Left kidney (tissue), 1 donor: ENCODE measurements at regions not wholly inside any gene's neighbourhood (a gene's known extent, or its start where the extent isn't known, plus 50 kb on each side); places are given as distances from the start of the nearest gene placed in this dataset.
A peak's percentile ranks its signal among the peaks of the same experiment; 100 is the strongest.

ENCODE experiments used
- DNase-seq: peaks from one replicate; pipeline ENCODE4 v3.0.0-alpha.2; 2013

- DNase-seq: no peak
Measured at GRCh38 chr11:112540261-112540660, 279.6 kb upstream of the PLET1 start.

GRCh38 chr11:112541140-112542046, 280.7 kb upstream of the PLET1 start:
- DNase-seq: no peak

- no peak for DNase-seq
Measured at GRCh38 chr11:112542479-112542878, 281.8 kb upstream of the PLET1 start.

GRCh38 chr11:112543390-112543789, 282.7 kb upstream of the PLET1 start:
- DNase-seq: no peak

DNA sequence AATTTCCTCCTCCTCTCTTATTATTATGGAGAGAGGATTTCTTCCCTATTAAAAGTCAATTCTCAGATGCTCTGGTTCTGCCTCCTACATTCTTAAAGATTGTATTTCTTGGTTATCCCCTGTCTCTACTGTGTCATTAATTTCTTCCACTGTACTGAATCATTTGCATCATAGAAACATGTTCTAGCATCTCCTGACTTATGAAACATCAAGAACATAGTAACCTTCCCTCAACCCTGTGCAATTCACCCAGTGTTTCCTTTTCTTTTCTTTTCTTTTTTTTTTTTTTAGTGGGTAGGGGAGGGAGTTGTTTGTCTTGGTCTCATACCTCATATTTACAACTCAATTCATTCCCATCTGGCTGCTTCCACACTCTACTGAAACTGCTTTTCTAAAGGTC, 288.0 kb upstream of the PLET1 start:
- DNase-seq: no peak

DNA sequence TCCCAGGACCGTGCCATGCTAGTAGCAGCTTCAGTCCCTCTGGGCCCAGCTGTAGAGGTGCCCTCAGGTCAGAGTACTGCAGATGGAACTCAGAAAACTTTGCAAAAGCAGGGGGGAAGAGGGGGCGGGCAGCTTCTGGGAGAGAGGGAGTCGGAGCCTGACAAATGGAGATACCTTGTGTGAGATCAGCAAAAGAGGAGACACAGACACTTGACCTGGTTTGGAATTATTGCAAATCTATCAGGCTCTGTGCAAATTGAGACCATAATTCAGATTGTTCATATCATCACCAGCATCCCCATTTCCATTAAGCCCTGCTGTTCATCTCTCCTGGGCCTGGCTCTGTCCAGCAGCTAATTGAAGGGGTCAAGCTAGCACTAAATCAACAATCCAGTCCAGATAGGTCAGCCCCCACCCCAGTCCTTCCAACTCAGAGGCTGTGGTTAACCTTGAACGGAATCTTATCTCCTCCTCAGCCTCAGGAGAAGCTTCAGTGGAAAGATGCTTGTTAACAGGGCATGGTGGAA, 292.6 kb upstream of the PLET1 start:
- DNase-seq: no peak

DNA sequence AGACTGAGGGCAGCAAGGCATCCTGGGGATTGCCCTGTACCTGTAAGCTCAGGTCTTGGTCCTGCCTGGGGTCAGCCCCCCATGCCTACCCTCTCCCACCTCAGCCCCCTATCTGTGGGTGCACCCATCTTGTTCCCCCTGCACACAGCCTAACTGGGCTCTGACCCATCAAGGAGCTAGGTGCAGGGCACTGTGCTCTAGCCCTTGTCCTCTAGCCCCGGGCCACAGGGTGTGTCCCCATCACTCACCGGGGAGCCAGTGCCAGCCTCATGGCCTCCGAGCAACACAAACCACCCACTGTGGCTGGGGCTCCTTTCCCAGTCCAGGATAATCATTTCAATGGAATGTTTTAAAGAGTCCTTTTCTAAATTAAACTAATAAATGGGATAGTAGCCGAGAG, 293.9 kb upstream of the PLET1 start:
- DNase-seq: no peak

GRCh38 chr11:112555491-112556364, 295.1 kb upstream of the PLET1 start:
- DNase-seq: peak; percentile 45

DNA sequence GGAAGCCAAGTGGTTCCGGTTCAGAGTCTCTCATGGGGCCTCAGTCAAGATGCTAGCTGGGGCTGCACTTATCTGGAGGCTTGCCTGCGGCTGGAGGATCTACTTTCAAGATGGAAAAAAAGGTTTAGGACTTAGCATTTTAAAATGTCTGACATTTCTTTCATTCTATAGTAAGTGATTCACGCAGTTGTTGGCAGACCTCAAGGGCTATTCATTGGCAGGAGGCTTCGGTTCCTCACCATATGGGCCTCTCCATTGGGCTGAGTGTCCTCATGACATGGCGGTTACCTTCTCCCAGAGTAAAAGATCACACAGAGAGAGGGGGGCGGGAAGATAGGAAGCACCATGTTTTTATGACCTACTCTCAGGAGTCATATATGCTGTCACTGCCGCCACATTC, 298.0 kb upstream of the PLET1 start:
- no peak for DNase-seq

DNA sequence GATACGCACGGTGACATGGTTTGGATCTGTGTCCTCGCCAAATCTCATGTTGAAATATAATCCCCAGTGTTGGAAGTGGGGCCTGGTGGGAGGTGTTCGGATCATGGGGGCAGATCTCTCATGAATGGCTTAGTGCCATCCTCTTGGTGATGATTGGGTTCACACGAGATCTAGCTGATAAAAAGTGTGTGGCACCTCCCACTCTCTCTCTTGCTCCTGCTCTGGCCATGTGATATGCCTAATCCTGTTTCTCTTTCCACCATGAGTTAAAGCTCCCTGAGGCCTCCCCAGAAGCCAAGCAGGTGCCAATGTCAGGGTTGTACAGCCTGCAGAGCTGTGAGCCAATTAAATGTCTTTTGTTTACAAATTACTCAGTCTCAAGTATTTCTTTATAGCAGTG, 303.1 kb upstream of the PLET1 start:
- DNase-seq: no peak

DNA sequence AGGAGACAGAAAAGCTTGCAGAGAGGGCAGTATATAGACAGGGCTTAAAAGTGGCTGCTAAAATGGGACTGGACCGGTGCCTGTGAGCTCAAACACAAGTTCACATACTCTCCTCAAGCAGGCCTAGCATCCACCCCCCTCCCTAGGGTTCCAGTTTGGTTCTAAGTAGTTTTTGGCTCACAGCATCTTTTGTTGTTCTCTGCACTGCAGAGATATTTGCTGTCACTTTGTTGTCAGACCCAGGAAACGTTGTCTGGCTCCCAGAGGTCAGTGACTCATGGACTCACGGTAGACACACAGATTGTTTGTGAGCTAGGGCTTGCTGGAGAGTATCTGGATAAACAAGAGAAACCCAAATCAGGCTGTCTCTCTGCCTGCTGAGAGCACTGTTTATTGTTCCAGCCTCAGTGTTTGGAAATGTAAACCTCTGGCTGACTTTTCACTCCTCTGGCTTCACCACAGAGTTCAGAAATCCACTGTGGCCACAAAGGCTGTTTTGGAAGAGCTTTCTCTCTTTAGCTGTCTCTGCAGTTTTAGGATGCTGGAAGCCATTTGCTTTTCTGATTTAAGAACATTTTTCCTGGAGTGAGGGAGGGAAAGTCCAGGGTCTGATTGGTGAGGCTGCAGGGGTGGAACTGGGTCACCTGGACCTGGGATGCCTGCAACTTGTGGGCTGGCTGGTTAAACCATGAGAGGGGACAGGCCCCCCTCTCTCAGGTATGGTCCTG, 303.7 kb upstream of the PLET1 start:
- DNase-seq: no peak

- no peak for DNase-seq
Measured at GRCh38 chr11:112565551-112565950, 304.9 kb upstream of the PLET1 start.

DNA sequence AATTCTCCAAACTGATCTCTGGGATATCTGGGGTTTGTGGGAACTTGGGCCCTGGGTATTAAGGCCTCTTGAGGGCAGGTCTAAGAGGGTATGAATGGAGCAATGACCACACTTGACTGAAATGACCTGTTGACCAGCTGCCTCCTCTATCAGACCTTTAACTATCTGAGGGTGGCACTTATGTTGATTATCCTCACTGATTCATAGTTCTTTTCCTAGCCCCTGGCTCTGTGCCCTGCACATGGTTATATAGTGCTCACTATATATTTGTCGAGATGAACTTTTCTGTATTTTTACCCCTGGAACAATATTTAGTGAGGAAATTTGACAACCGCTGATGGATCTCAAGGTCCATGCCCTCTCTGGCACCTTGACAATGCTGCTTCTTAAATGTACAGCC, 305.5 kb upstream of the PLET1 start:
- DNase-seq: no peak

- DNase-seq: no peak
Measured at GRCh38 chr11:112570333-112570732, 309.7 kb upstream of the PLET1 start.

- DNase-seq: no peak
Measured at GRCh38 chr11:112579282-112579681, 318.6 kb upstream of the PLET1 start.

DNA sequence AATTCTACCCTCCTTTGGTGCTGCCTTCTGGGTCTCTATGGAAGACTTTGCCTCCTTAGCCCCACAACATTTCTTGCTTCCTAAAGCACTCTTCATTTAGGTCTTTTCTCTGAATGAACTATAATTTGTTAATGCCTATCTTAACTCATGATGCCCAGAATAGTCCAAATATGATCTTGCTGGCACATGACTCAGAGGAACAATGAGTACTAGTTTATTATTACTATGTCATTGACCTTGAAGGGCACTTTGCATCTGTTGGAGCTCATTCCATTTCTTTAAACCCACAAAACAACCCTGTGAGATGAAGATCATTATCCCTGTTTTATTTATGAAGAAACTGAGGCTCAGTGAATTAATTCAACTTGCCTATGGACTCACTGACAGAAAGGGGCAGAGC, 320.2 kb upstream of the PLET1 start:
- no peak for DNase-seq

- no peak for DNase-seq
Measured at GRCh38 chr11:112581747-112582146, 321.1 kb upstream of the PLET1 start.

- DNase-seq: no peak
Measured at GRCh38 chr11:112582366-112582765, 321.7 kb upstream of the PLET1 start.

- DNase-seq: peak; percentile 20
Measured at GRCh38 chr11:112583261-112583893, 322.7 kb upstream of the PLET1 start.

DNA sequence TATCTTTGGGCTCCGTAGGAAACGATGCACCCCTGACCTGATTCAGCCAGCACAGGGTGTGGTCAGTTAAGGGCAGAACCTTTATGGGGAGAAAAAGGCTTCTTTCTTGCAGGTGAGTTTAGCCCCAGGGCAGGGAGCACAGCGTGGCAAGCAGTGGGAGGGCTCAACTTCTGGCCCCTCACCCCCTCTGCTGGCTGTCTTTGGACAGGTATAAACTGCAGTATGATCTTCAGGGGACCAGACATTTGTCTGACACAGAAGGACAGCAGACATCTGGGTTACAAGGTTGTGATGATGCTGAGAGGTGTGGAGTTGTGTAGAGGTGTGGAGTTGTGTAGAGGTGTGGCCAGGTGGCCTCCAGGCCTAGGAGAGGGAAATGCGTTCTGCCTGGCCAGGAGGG, 324.0 kb upstream of the PLET1 start:
- DNase-seq: peak; percentile 13

DNA sequence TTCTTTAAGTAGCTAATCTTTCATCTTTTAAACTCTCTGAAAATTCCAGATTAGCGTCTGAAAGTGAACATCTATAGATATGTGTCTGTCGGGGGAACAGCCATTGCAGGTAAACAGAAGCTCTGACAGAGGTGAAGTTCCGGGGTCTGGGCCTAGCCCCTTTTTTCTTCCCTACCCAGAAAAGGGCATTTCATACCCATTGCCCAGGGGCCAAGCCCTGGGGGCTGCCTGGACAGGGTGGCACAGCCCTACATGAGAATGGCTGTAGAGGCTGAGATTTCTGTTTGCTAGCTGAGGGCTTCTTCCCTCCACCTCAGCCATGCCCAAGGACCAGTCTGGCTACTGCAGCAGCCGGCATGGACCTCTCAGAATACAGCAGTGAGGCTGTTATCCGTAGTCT, 327.0 kb upstream of the PLET1 start:
- DNase-seq: no peak

DNA sequence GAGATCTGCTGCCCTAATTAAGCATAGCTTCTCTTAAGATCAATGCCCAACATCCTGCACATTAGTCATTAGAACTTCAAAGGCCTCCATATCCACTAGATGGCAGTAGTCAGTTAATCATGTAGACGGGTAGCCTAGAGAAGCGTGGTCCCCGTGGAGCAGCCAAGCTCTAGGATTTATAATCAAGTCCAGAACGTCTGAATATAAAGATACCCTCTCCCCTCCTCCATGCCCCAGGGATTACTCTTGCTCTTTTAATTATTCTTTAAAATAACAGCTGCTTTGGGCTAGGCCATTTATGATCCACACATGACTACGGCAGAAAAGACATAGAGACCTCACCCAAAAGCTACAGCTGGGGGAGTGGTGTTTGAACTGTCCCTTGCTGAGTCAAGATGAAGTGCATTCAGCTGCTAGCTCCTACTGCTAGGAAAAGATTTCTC, 327.6 kb upstream of the PLET1 start:
- DNase-seq: peak; percentile 92
